Activated B cell treated with CpG ODN at 0.5 μM for 24 hours (primary cell): ENCODE measurements at regions not wholly inside any gene's neighbourhood (a gene's known extent, or its start where the extent isn't known, plus 50 kb on each side); places are given as distances from the start of the nearest gene placed in this dataset.

ENCODE experiments used
- ATAC-seq: fragments of 200-7000 bp; cut with Tn5 transposase; one replicate; pipeline ENCODE4 v1.10.0; 2021; ENCODE audit warnings: low read depth, mild to moderate bottlenecking, moderate library complexity
- CTCF ChIA-PET: fragments of 350-600 bp; sonication (Branson Sonifier 250); formaldehyde crosslinking; loops from one replicate; lab custom pipeline; 2021; ENCODE audit warnings: antibody characterized with exemption; lab: Charles Lee
- POLR2A ChIA-PET: fragments of 350-600 bp; sonication (Branson Sonifier 250); formaldehyde crosslinking; loops from one replicate; lab custom pipeline; 2021; ENCODE audit warnings: antibody characterized with exemption; lab: Charles Lee
- DNase-seq: peaks from one replicate; pipeline ENCODE4 v3.0.0; 2022
- H3K27ac Mint-ChIP-seq: one replicate; pipeline ENCODE4 v1.8.0; 2020; ENCODE audit warnings: mixed read lengths
- H3K27me3 Mint-ChIP-seq: one replicate; pipeline ENCODE4 v1.8.0; 2021; ENCODE audit warnings: mixed read lengths
- H3K36me3 Mint-ChIP-seq: one replicate; pipeline ENCODE4 v1.8.0; 2021; ENCODE audit warnings: low read depth, mixed read lengths
- H3K4me1 Mint-ChIP-seq: one replicate; pipeline ENCODE4 v1.8.0; 2021; ENCODE audit warnings: mixed read lengths
- H3K4me3 Mint-ChIP-seq: one replicate; pipeline ENCODE4 v1.8.0; 2020; ENCODE audit warnings: mild to moderate bottlenecking, mixed read lengths
- H3K9me3 Mint-ChIP-seq: one replicate; pipeline ENCODE4 v1.8.0; 2020; ENCODE audit warnings: mixed read lengths
- CTCF ChIP-seq: fragments of 200-600 bp; IDR thresholded peaks from one replicate; pipeline ENCODE4 v1.8.0; 2022; ENCODE audit warnings: antibody characterized with exemption, mild to moderate bottlenecking
- intact Hi-C: fragments of 100-400 bp; cut with micrococcal nuclease; formaldehyde crosslinking; loops from one replicate; pipeline ENCODE4 v1.15.1; 2024

GRCh38 chr4:104063341-104063740 lies 343.6 kb upstream of the TACR3 start:
- ChIA-PET POLR2A (no interaction called here), CTCF (interaction anchor here (1.5 kb wide), 1 partner anchor 798 kb away, joined by 5 read pairs; no protein-coding TSS in a partner anchor)
- no peak for TF ChIP-seq CTCF
- DNase-seq (no peak), ATAC-seq (no peak)
- Mint-ChIP-seq H3K27me3 (no peaks in the 10 kb centered on the region), H3K4me1 (no peaks in the 10 kb centered on the region), H3K4me3 (no peak overlapping the region), H3K9me3 (no peaks in the 10 kb centered on the region), H3K36me3 (no peaks in the 10 kb centered on the region), H3K27ac (no peak overlapping the region)
- intact Hi-C loops: no loop called here

- no peak overlapping the region for H3K4me3 Mint-ChIP-seq
- intact Hi-C loops: no loop called here
- peaks cover 6% of the 10 kb centered on the region for H3K9me3 Mint-ChIP-seq
- H3K36me3 Mint-ChIP-seq: no peaks in the 10 kb centered on the region
- ChIA-PET POLR2A (no interaction called here), CTCF (no interaction called here)
- no peaks in the 10 kb centered on the region for H3K27me3 Mint-ChIP-seq
- no peak for ATAC-seq
- no peak overlapping the region for H3K27ac Mint-ChIP-seq
- no peaks in the 10 kb centered on the region for H3K4me1 Mint-ChIP-seq
- no peak for DNase-seq
- no peak for TF ChIP-seq CTCF
These were observed 324.6 kb upstream of the TACR3 start for GRCh38 chr4:104044369-104044768.

GRCh38 chr4:104032896-104033295 lies 313.1 kb upstream of the TACR3 start:
- ChIA-PET CTCF (no interaction called here), POLR2A (no interaction called here)
- no peak for DNase-seq
- TF ChIP-seq CTCF: no peak
- intact Hi-C loops: no loop called here
- Mint-ChIP-seq H3K36me3 (no peaks in the 10 kb centered on the region), H3K4me1 (no peaks in the 10 kb centered on the region), H3K9me3 (no peaks in the 10 kb centered on the region), H3K4me3 (no peak overlapping the region), H3K27ac (no peak overlapping the region), H3K27me3 (no peaks in the 10 kb centered on the region)
- ATAC-seq: no peak

GRCh38 chr4:104025251-104025650 lies 305.5 kb upstream of the TACR3 start:
- DNase-seq (no peak), ATAC-seq (no peak)
- Mint-ChIP-seq H3K27me3 (no peaks in the 10 kb centered on the region), H3K27ac (no peak overlapping the region), H3K4me1 (no peaks in the 10 kb centered on the region), H3K9me3 (no peaks in the 10 kb centered on the region), H3K4me3 (no peak overlapping the region), H3K36me3 (no peaks in the 10 kb centered on the region)
- POLR2A ChIA-PET: no interaction called here
- intact Hi-C loops: no loop called here
- CTCF ChIA-PET: no interaction called here
- no peak for TF ChIP-seq CTCF

- Mint-ChIP-seq H3K36me3 (no peaks in the 10 kb centered on the region), H3K27me3 (no peaks in the 10 kb centered on the region), H3K9me3 (no peaks in the 10 kb centered on the region), H3K27ac (no peak overlapping the region), H3K4me3 (no peak overlapping the region), H3K4me1 (no peaks in the 10 kb centered on the region)
- intact Hi-C loops: no loop called here
- DNase-seq (no peak), ATAC-seq (no peak)
- ChIA-PET CTCF (no interaction called here), POLR2A (no interaction called here)
- TF ChIP-seq CTCF: no peak
These were observed 303.0 kb upstream of the TACR3 start for GRCh38 chr4:104022831-104023230.
